Fibroblast of lung (primary cell): ENCODE measurements at regions not wholly inside any gene's neighbourhood (a gene's known extent, or its start where the extent isn't known, plus 50 kb on each side); places are given as distances from the start of the nearest gene placed in this dataset.

ENCODE experiments used
- CTCF ChIP-seq, 2 donors: IDR thresholded peaks in 1 of 2; conservative IDR thresholded peaks in 1 of 2; 1 replicate in 1 of 2; 2 replicates in 1 of 2; pipeline ENCODE4 v1.5.1; 2011 to 2012; ENCODE audit warnings: low read length in 2 of 2, control low read depth in 1 of 2, inconsistent platforms in 1 of 2, low read depth in 1 of 2, mild to moderate bottlenecking in 1 of 2
- EZH2 ChIP-seq: IDR thresholded peaks from 2 replicates; pipeline ENCODE4 v1.5.1; 2012; ENCODE audit warnings: low read length, control low read depth, mild to moderate bottlenecking; ENCODE audit errors: missing control alignments

GRCh38 chr11:91800208-91800914 is 424.3 kb upstream of the FAT3 start:
- TF ChIP-seq EZH2 (no peak), CTCF (conservative IDR thresholded peaks at IDR 0.05 in 1 of 2, IDR thresholded peaks at IDR 0.05 in 1 of 2; ENCODE audit: low read depth in 1 of 2, low read length in 2 of 2) (no peak)
